Stomach smooth muscle (tissue), 2 donors: ENCODE measurements at regions not wholly inside any gene's neighbourhood (a gene's known extent, or its start where the extent isn't known, plus 50 kb on each side); places are given as distances from the start of the nearest gene placed in this dataset.

Source experiments
- H3K27ac ChIP-seq: one replicate; pipeline ENCODE4 v1.7.0; 2013; ENCODE audit warnings: mild to moderate bottlenecking, low read length, inconsistent platforms
- H3K27me3 ChIP-seq, 2 donors: one replicate each; pipeline ENCODE4 v1.7.0; 2013; ENCODE audit warnings: low read length in 2 of 2; ENCODE audit not compliant: insufficient read depth in 2 of 2, control insufficient read depth in 1 of 2
- H3K36me3 ChIP-seq, 2 donors: one replicate each; pipeline ENCODE4 v1.7.0; 2013; ENCODE audit warnings: low read length in 2 of 2; ENCODE audit not compliant: control insufficient read depth in 2 of 2, insufficient read depth in 2 of 2
- H3K4me1 ChIP-seq: one replicate; pipeline ENCODE4 v1.7.0; 2013; ENCODE audit warnings: low read length; ENCODE audit not compliant: control insufficient read depth, insufficient read depth
- H3K4me3 ChIP-seq, 2 donors: one replicate each; pipeline ENCODE4 v1.7.0; 2013; ENCODE audit warnings: low read length in 2 of 2
- H3K9ac ChIP-seq, 2 donors: one replicate each; pipeline ENCODE4 v1.7.0; 2013; ENCODE audit warnings: low read length in 2 of 2, mild to moderate bottlenecking in 1 of 2
- H3K9me3 ChIP-seq, 2 donors: one replicate each; pipeline ENCODE4 v1.7.0; 2013; ENCODE audit warnings: low read length in 2 of 2; ENCODE audit not compliant: control insufficient read depth in 2 of 2
- donor health status: healthy.
- donor health status: Pancreatic carcinoma.

DNA sequence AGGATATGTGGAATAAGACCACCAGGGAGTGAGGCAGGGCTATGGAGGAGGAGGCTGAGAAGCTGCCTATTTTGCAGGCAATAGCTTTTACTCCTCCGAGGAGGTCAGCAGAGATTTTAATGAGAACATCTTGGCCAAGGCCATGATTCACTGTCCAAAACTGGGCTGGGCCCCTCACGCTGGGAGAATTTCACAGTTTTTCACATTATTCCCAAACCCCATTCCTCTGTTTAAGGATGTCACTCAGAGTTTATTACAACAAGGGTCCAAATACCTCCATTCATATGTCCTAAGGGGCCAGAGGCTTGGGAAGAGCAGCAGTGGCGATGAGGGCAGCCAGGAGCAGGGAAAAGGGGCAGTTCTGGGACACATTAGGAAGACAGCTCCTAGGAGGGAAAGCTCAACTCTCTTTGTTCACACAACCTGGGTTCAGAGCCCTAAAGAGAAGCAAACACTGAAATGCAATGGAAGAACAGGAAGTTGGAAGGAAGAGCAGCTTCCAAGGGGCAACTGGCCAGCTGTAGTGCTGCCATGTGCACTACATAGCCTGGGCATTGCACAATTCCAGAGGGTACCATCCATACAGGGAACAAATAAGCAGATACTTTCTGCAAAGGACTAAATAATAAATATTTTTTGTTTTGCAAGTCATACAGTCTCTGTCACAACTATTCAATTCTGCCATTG lies 283.2 kb downstream of the NUAK1 start:
- H3K9me3 ChIP-seq, result no peaks in the 10 kb centered on the region
- no peak overlapping the region for H3K4me3 ChIP-seq
- no peaks in the 10 kb centered on the region for H3K4me1 ChIP-seq
- H3K27ac ChIP-seq, result no peak overlapping the region
- no peak overlapping the region for H3K9ac ChIP-seq
- H3K36me3 ChIP-seq, result no peaks in the 10 kb centered on the region
- H3K27me3 ChIP-seq, result no peaks in the 10 kb centered on the region

- no peaks in the 10 kb centered on the region for H3K9me3 ChIP-seq
- no peak overlapping the region for H3K9ac ChIP-seq
- no peaks in the 10 kb centered on the region for H3K27me3 ChIP-seq
- H3K36me3 ChIP-seq, result no peaks in the 10 kb centered on the region
- H3K4me3 ChIP-seq, result no peak overlapping the region
- H3K4me1 ChIP-seq, result no peaks in the 10 kb centered on the region
- no peak overlapping the region for H3K27ac ChIP-seq
Measured at GRCh38 chr12:105856048-105856405, 282.7 kb downstream of the NUAK1 start.

- Histone ChIP-seq H3K9me3 (no peaks in the 10 kb centered on the region), H3K9ac (no peak overlapping the region), H3K27ac (no peak overlapping the region), H3K4me3 (no peak overlapping the region), H3K27me3 (no peaks in the 10 kb centered on the region), H3K36me3 (no peaks in the 10 kb centered on the region), H3K4me1 (no peaks in the 10 kb centered on the region)
Measured at GRCh38 chr12:105858981-105859710, 279.6 kb downstream of the NUAK1 start.

DNA sequence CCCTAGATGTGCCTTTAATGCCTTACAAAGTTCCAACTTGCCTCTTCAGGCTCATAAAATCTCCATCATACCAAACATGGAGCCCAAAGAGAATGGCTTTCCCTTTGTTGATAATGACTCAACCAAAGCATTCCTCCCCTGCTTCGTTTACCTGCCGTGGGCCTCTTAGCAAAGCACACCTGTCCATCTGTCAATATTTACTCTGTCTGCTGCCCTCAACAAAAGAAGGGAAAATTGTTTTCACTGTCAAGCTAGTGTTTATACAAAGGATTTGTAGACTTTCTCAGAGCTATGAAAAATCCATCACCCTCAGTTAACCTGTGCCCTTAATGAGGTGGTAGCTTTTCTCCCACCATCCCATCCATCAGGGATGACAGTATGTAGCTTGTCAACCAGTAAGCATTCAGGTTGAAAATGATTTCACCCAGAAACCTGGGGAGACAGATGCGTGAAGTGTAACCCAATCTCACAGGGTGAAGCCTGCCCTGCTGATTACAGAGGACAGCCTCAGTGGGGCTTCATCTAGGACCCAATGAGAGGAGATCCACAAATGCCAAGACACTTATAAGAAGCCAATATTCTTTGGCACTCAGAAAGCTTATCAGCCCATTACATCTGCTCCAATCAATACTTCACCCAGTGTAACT lies 278.1 kb downstream of the NUAK1 start:
- H3K9me3 ChIP-seq, result peaks cover 0 to 2% of the 10 kb centered on the region in 2 donors
- H3K4me3 ChIP-seq, result no peak overlapping the region
- H3K27ac ChIP-seq, result no peak overlapping the region
- no peaks in the 10 kb centered on the region for H3K36me3 ChIP-seq
- no peaks in the 10 kb centered on the region for H3K27me3 ChIP-seq
- H3K4me1 ChIP-seq, result no peaks in the 10 kb centered on the region
- H3K9ac ChIP-seq, result no peak overlapping the region

GRCh38 chr12:105861227-105861626 lies 277.5 kb downstream of the NUAK1 start:
- H3K9ac ChIP-seq, result no peak overlapping the region
- no peak overlapping the region for H3K4me3 ChIP-seq
- no peak overlapping the region for H3K27ac ChIP-seq

GRCh38 chr12:105862163-105862821 lies 276.5 kb downstream of the NUAK1 start:
- H3K4me3 ChIP-seq, result no peak overlapping the region
- H3K36me3 ChIP-seq, result no peaks in the 10 kb centered on the region
- H3K27ac ChIP-seq, result no peak overlapping the region
- no peak overlapping the region for H3K9ac ChIP-seq
- H3K27me3 ChIP-seq, result no peaks in the 10 kb centered on the region
- H3K4me1 ChIP-seq, result no peaks in the 10 kb centered on the region
- peaks cover 0 to 2% of the 10 kb centered on the region in 2 donors for H3K9me3 ChIP-seq

More at GRCh38 chr12:105861227-105861626, 277.5 kb downstream of the NUAK1 start:
- Histone ChIP-seq H3K36me3 (no peaks in the 10 kb centered on the region), H3K27me3 (no peaks in the 10 kb centered on the region), H3K9me3 (peaks cover 0 to 2% of the 10 kb centered on the region in 2 donors), H3K4me1 (no peaks in the 10 kb centered on the region)

DNA sequence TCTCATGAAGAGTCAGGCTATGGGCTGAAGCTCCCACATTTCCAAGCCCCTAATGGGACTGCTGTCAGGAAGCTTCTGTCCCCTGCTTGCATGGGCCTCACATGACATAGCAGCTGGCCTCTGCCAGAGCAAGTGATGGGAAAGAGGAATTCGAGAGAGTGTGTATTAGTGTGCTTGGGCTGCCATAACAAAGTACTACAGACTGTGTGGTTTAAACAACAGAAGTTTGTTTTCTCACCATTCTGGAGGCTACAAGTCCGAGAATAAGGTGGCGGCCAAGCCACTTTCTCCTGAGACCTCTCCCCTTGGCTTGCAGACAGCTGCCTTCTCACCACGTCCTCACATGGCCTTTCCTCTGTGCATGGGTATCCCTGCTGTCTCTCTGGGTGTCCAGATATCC lies 274.4 kb downstream of the NUAK1 start:
- Histone ChIP-seq H3K27ac (no peak overlapping the region), H3K9me3 (peaks cover 0 to 2% of the 10 kb centered on the region in 2 donors), H3K4me3 (no peak overlapping the region)

GRCh38 chr12:105864901-105865300 lies 273.9 kb downstream of the NUAK1 start:
- Histone ChIP-seq H3K27ac (no peak overlapping the region), H3K27me3 (no peaks in the 10 kb centered on the region), H3K4me3 (no peak overlapping the region), H3K4me1 (no peaks in the 10 kb centered on the region), H3K36me3 (no peaks in the 10 kb centered on the region), H3K9ac (no peak overlapping the region), H3K9me3 (peaks cover 0 to 2% of the 10 kb centered on the region in 2 donors)

More for the DNA sequence above, 274.4 kb downstream of the NUAK1 start:
- H3K27me3 ChIP-seq, result no peaks in the 10 kb centered on the region
- H3K36me3 ChIP-seq, result no peaks in the 10 kb centered on the region
- H3K9ac ChIP-seq, result no peak overlapping the region
- no peaks in the 10 kb centered on the region for H3K4me1 ChIP-seq

- Histone ChIP-seq H3K9ac (no peak overlapping the region), H3K27me3 (no peaks in the 10 kb centered on the region), H3K36me3 (no peaks in the 10 kb centered on the region), H3K4me1 (no peaks in the 10 kb centered on the region), H3K9me3 (peaks cover 0 to 5% of the 10 kb centered on the region in 2 donors), H3K27ac (no peak overlapping the region), H3K4me3 (no peak overlapping the region)
Measured at GRCh38 chr12:105865886-105866285, 272.9 kb downstream of the NUAK1 start.

DNA sequence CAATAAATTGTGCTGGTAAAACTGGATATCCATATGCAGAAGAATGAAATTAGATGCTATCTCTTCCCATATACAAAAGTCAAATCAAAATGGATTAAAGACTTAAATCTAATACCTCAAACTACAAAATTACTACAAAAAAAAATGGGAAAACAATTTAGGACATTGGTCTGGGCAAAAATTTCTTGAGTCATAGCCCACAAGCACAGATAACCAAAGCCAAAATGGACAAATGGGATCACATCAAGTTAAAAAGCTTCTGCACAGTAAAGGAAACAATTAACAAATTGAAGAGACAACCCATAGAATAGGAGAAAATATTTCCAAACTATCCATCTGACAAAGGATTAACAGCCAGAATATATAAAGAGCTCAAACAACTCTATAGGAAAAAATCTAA lies 264.6 kb downstream of the NUAK1 start:
- Histone ChIP-seq H3K9me3 (peaks cover 0 to 2% of the 10 kb centered on the region in 2 donors), H3K27me3 (no peaks in the 10 kb centered on the region), H3K4me3 (no peak overlapping the region), H3K36me3 (no peaks in the 10 kb centered on the region), H3K27ac (no peak overlapping the region), H3K4me1 (no peaks in the 10 kb centered on the region), H3K9ac (no peak overlapping the region)
